ENCODE measurements at regions not wholly inside any gene's neighbourhood (a gene's known extent, or its start where the extent isn't known, plus 50 kb on each side); places are given as distances from the start of the nearest gene placed in this dataset.

DNA sequence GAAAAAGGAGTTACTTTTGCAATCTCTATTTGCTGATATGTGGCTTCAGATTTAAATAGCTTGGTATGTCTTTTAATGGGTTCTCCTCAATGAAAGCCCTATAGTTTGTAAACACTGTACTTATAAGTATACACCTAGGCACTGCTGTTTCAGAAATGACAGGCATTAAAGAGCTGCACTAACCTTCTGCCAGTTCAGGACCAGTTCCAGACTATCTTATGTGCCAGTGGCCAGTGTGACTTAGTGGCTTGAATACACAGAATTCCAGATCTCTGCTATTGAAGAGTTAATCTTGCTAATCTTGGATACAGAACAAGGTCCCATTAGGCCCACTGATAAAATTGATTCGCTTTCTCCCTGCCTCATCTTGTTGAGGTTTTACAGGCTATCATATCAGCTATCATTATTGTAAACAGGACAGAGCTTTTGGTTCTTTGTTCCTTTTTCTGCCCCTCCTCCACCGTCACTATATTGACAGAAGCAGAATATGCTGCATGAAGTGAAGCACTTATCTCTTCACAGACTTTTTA, 337.5 kb downstream of the LRRIQ3 start (continued):
- TF ChIP-seq CSRNP3 (CRISPR knock-in tag; IDR thresholded peaks at IDR 0.05) = no peak
- no peak for TF ChIP-seq CSDC2 (CRISPR knock-in tag; IDR thresholded peaks at IDR 0.05)
- no peak for TF ChIP-seq ISL1 (CRISPR knock-in tag; IDR thresholded peaks at IDR 0.05)

DNA sequence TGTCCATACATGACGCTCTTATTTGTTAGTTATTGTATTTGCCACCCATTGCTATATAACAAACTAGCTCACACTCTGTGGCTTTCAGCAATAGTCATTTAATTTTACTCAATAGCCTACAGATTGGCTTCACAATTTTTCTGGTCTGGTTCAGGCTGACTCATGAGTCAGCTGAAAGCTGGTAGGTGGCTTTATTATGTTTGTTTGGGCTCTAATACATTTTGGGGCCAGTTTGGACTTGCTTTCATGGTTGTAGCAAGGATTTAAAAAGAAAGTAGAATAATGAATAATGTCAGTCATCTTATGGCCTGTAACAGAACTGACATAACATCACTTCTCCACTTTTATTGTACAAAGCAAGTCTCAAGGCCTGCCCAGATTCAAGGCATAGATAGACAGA, 338.7 kb downstream of the LRRIQ3 start:
- ATAC-seq = no peak
- no peak for TF ChIP-seq ZFP3 (CRISPR knock-in tag; IDR thresholded peaks at IDR 0.05)
- no peak for TF ChIP-seq TCF4 (CRISPR knock-in tag; IDR thresholded peaks at IDR 0.05; ENCODE audit: borderline replicate concordance)
- no peak for TF ChIP-seq CSDC2 (CRISPR knock-in tag; IDR thresholded peaks at IDR 0.05)
- TF ChIP-seq ZC3H10 (CRISPR knock-in tag; IDR thresholded peaks at IDR 0.05) = no peak
- no peak for TF ChIP-seq ZNF565 (CRISPR knock-in tag; conservative IDR thresholded peaks at IDR 0.05; ENCODE audit: low read depth)
- TF ChIP-seq ZNF70 (CRISPR knock-in tag; IDR thresholded peaks at IDR 0.05) = no peak
- TF ChIP-seq PPARA (CRISPR knock-in tag; IDR thresholded peaks at IDR 0.05; ENCODE audit: borderline replicate concordance) = no peak
- TF ChIP-seq RARB (CRISPR knock-in tag; IDR thresholded peaks at IDR 0.05) = no peak
- TF ChIP-seq, protein P1, sequence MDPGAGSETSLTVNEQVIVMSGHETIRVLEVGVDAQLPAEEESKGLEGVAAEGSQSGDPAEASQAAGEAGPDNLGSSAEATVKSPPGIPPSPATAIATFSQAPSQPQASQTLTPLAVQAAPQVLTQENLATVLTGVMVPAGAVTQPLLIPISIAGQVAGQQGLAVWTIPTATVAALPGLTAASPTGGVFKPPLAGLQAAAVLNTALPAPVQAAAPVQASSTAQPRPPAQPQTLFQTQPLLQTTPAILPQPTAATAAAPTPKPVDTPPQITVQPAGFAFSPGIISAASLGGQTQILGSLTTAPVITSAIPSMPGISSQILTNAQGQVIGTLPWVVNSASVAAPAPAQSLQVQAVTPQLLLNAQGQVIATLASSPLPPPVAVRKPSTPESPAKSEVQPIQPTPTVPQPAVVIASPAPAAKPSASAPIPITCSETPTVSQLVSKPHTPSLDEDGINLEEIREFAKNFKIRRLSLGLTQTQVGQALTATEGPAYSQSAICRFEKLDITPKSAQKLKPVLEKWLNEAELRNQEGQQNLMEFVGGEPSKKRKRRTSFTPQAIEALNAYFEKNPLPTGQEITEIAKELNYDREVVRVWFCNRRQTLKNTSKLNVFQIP (CRISPR knock-in tag; IDR thresholded peaks at IDR 0.05; ENCODE audit: borderline replicate concordance, low read depth) = no peak
- no peak for TF ChIP-seq ISL1 (CRISPR knock-in tag; IDR thresholded peaks at IDR 0.05)
- no peak for TF ChIP-seq SNAI2 (CRISPR knock-in tag; IDR thresholded peaks at IDR 0.05)
- TF ChIP-seq ZNF8 (CRISPR knock-in tag; IDR thresholded peaks at IDR 0.05) = no peak
- TF ChIP-seq TOX (CRISPR knock-in tag; IDR thresholded peaks at IDR 0.05; ENCODE audit: borderline replicate concordance) = no peak
- TF ChIP-seq ESRRG (CRISPR knock-in tag; IDR thresholded peaks at IDR 0.05) = no peak

DNA sequence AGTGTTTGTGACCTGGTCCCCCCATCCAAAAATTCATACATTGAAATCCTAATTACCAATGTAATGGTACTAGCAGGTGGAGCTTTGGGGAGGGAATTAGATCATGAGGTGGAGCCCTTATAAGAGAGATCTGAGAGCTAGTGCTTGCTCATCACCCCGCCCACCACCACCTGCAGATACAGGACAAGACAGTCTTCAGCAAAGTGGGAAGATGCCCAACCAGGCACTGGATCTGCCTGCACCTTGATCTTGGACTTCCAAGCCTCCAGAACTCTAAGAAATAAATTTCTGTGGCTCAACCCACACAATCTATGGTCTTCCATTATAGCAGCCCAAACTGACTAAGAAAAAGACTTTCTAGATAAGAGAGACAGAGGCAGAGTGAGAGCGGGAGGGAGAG, 343.4 kb downstream of the LRRIQ3 start:
- TF ChIP-seq ARNTL (CRISPR knock-in tag; IDR thresholded peaks at IDR 0.05; ENCODE audit: borderline replicate concordance, low read depth) = no peak
- TF ChIP-seq, protein P2, sequence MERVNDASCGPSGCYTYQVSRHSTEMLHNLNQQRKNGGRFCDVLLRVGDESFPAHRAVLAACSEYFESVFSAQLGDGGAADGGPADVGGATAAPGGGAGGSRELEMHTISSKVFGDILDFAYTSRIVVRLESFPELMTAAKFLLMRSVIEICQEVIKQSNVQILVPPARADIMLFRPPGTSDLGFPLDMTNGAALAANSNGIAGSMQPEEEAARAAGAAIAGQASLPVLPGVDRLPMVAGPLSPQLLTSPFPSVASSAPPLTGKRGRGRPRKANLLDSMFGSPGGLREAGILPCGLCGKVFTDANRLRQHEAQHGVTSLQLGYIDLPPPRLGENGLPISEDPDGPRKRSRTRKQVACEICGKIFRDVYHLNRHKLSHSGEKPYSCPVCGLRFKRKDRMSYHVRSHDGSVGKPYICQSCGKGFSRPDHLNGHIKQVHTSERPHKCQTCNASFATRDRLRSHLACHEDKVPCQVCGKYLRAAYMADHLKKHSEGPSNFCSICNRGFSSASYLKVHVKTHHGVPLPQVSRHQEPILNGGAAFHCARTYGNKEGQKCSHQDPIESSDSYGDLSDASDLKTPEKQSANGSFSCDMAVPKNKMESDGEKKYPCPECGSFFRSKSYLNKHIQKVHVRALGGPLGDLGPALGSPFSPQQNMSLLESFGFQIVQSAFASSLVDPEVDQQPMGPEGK (CRISPR knock-in tag; IDR thresholded peaks at IDR 0.05; ENCODE audit: borderline replicate concordance) = no peak
- TF ChIP-seq ZFP30 (CRISPR knock-in tag; IDR thresholded peaks at IDR 0.05) = no peak
- no peak for TF ChIP-seq SNAI2 (CRISPR knock-in tag; IDR thresholded peaks at IDR 0.05)
- TF ChIP-seq ZFP3 (CRISPR knock-in tag; IDR thresholded peaks at IDR 0.05) = no peak
- no peak for TF ChIP-seq BACH2 (CRISPR knock-in tag; IDR thresholded peaks at IDR 0.05; ENCODE audit: borderline replicate concordance)
- TF ChIP-seq OSR1 (CRISPR knock-in tag; IDR thresholded peaks at IDR 0.05) = no peak
- TF ChIP-seq TOX (CRISPR knock-in tag; IDR thresholded peaks at IDR 0.05; ENCODE audit: borderline replicate concordance) = no peak
- TF ChIP-seq, protein P3, sequence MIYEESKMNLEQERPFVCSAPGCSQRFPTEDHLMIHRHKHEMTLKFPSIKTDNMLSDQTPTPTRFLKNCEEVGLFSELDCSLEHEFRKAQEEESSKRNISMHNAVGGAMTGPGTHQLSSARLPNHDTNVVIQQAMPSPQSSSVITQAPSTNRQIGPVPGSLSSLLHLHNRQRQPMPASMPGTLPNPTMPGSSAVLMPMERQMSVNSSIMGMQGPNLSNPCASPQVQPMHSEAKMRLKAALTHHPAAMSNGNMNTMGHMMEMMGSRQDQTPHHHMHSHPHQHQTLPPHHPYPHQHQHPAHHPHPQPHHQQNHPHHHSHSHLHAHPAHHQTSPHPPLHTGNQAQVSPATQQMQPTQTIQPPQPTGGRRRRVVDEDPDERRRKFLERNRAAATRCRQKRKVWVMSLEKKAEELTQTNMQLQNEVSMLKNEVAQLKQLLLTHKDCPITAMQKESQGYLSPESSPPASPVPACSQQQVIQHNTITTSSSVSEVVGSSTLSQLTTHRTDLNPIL (CRISPR knock-in tag; IDR thresholded peaks at IDR 0.05; ENCODE audit: low read depth) = no peak
- TF ChIP-seq, protein P1 (CRISPR knock-in tag; IDR thresholded peaks at IDR 0.05; ENCODE audit: borderline replicate concordance, low read depth) = no peak
- TF ChIP-seq ZNF565 (CRISPR knock-in tag; conservative IDR thresholded peaks at IDR 0.05; ENCODE audit: low read depth) = no peak
- TF ChIP-seq ESRRG (CRISPR knock-in tag; IDR thresholded peaks at IDR 0.05) = no peak
- no peak for TF ChIP-seq ZNF70 (CRISPR knock-in tag; IDR thresholded peaks at IDR 0.05)
- no peak for TF ChIP-seq CSRNP3 (CRISPR knock-in tag; IDR thresholded peaks at IDR 0.05)
- ATAC-seq = no peak
